ENCODE measurements at regions not wholly inside any gene's neighbourhood (a gene's known extent, or its start where the extent isn't known, plus 50 kb on each side); places are given as distances from the start of the nearest gene placed in this dataset.
A peak's percentile ranks its signal among the peaks of the same experiment; 100 is the strongest.

DNA sequence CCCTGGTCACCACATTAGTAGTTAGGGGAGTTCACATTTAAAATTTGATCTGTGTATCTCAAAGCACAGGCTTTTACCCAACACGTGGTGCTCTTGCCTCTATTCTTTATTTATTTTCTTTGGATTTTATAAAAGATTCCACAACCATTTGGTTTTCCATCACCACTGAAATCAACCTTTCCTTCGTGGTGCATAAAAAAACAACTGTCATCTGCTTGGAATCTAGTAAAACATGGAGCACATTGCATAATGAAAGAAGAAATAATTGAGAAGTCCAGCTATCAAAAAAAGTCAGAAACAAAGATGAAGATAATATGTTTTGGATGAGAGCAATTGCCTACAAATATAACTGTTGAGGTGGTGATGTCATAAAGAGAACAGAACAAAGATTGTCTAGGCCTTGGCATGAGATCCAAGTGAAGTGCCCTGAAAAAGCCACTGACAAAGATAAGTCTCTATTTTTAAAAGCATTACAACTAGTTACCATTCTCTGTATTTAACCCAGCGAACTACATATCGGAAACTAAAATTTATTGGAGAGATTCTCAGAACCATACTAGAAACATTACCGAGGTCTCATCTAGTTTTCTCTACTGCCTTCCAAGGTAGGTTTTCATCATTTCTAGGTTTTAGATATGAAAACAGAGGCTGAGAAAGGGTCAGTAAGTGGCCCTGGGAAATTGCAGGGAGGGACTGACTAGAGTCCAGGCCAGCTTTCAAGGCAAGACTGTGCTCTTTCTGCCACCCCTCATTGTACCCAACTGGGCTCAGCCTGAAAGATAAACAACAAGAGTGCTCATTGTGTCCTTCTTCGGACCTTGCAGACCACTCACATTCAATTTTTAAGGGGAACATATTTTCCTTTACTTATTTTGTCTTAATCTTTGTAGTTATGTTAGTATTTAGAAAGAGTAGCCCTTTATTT is 127.3 kb downstream of the MAD2L1 start:
- intact Hi-C loops (cut with DNase I) = no loop called here
- DNase-seq = peak in 1 of 42 donors; percentile 2

DNA sequence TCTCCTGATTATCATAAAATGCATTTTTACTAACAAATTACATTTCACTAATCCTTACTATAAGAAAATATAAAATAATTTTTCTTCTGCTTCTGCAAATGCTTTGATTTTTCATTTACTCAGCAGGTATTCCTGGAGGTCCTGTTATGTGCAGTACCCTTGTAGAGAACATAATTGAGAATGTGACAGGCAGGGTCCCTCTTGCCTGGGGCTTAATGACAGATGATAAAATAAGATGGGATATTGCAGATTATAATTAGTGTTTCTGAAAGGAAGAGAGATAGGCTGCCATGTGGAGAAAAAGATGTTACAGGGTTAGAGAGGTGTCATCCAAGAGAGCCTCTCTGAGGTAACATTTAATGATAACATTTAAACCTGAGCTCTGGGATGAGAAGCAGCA is 128.9 kb downstream of the MAD2L1 start:
- DNase-seq = no peak
- intact Hi-C loops (cut with DNase I) = no loop called here

GRCh38 chr4:119933606-119934005 is 133.0 kb downstream of the MAD2L1 start:
- intact Hi-C loops (cut with DNase I) = no loop called here
- DNase-seq = no peak

- intact Hi-C loops (cut with DNase I) = no loop called here
Observed at GRCh38 chr4:119932277-119932676, 134.4 kb downstream of the MAD2L1 start.

GRCh38 chr4:119930546-119930945 is 136.1 kb downstream of the MAD2L1 start:
- intact Hi-C loops (cut with DNase I) = no loop called here
- no peak for DNase-seq

More at GRCh38 chr4:119932277-119932676, 134.4 kb downstream of the MAD2L1 start:
- no peak for DNase-seq

DNA sequence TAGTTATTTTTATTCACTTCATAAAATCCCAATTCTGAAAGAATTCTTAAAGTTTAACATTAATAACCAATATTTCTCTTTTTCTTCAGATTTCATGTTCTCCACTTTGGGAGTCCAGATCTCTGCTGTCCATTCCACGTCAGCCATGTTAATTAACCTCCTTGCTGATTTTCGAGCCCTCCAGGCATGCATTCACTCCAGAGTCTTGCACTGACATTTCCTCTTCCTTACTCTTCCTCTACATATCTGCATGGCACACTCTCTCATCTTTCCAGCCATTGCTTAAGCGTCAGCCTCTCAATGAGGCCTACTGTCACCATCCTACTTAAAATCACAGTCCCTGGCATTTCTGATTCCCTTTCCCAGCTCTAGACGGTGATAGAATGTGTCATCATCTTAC is 144.8 kb downstream of the MAD2L1 start:
- DNase-seq = no peak
- intact Hi-C loops (cut with DNase I) = no loop called here

GRCh38 chr4:119906277-119906676 is 160.4 kb downstream of the MAD2L1 start:
- intact Hi-C loops (cut with DNase I) = no loop called here
- DNase-seq = no peak

- DNase-seq = no peak
- intact Hi-C loops (cut with DNase I) = no loop called here
Observed at GRCh38 chr4:119898211-119898610, 168.4 kb downstream of the MAD2L1 start.

DNA sequence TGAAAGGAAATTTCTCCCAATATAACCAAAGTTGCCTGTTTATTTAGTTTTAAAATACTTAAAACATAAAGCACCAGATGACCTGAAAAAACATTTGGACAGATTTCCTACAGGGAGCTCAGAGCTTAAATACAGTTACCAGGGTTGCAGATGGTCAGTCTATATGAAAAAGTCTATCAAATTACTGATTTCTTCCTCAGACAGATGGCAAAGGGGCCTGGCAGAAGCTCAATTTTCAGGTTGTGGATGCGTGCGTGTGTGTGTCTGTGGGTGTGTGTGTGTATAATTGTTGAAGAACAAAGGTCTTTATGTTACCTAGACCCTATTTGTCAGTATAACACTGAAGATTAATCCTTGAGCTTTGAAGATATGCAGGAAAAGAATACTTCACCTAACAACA is 169.4 kb downstream of the MAD2L1 start:
- no peak for DNase-seq
- intact Hi-C loops (cut with DNase I) = no loop called here

GRCh38 chr4:119894650-119895208 is 171.9 kb downstream of the MAD2L1 start:
- intact Hi-C loops (cut with DNase I) = no loop called here
- no peak for DNase-seq

DNA sequence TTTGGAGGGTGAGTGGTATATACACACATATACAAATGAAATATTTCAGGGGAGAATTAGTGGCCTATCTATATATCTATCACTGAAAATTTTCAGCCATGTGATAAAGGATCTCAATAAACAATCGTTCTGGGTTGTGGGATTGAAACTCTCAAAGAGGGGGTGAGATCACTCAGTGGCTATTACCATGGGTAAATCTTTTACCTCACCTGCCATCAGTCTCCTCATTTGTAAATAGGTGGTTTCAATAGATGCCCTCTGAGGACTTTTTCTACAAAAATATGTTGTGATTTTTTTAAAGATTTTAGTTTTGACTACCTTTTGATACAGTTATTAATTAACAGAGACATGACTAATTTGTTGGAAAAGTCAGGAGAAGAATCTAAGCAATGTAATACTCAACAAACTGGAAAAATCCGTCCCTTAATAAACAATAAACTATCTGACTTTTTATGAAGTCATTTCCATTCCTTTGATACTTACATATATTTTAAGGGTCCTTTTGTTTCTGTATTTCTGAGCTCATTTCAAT is 192.8 kb downstream of the MAD2L1 start:
- intact Hi-C loops (cut with DNase I) = no loop called here
- no peak for DNase-seq

- intact Hi-C loops (cut with DNase I) = no loop called here
Observed at GRCh38 chr4:119873132-119873531, 193.5 kb downstream of the MAD2L1 start.

GRCh38 chr4:119872371-119873016 is 194.2 kb downstream of the MAD2L1 start:
- intact Hi-C loops (cut with DNase I) = no loop called here
- no peak for DNase-seq

More at GRCh38 chr4:119873132-119873531, 193.5 kb downstream of the MAD2L1 start:
- no peak for DNase-seq

GRCh38 chr4:119870856-119871255 is 195.8 kb downstream of the MAD2L1 start:
- intact Hi-C loops (cut with DNase I) = no loop called here

DNA sequence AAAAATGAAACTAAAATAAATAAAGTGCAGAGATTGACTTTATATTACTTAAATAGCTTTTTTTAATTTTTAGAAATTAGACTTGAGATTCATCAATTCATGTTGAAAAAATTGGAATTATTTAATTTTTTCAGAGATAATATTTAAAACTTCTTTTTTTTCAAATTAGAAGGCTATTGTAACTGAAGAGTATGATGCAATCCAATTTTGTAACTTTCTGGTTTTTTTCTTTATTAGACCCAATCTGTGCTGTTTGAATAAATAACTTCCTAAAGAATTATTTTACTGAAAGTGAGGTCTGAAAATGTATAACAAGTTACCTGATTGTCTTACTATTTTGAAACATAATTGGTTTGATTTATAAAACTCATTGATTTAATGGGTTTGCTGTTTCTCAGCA is 200.9 kb downstream of the MAD2L1 start:
- intact Hi-C loops (cut with DNase I) = no loop called here
- DNase-seq = no peak

More at GRCh38 chr4:119870856-119871255, 195.8 kb downstream of the MAD2L1 start:
- no peak for DNase-seq

DNA sequence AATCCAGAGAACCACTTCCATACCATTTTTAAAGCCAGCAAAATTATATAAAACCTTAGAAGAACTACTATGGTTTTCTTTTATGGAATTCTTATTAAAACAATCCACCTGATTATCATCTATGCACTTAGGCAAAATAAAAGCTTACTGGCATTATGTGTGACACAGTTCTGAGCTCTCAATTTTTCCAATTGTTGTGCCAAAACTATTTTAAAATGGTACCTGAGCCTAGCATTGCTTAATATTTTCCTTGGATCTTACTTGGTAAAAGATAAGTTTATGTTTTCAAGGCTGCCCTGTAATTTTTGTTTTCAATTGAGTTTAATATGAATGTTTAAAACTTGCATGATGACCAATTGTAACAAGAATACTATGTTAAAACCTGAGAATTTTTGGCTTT is 201.3 kb downstream of the MAD2L1 start:
- intact Hi-C loops (cut with DNase I) = no loop called here
- DNase-seq = no peak

DNA sequence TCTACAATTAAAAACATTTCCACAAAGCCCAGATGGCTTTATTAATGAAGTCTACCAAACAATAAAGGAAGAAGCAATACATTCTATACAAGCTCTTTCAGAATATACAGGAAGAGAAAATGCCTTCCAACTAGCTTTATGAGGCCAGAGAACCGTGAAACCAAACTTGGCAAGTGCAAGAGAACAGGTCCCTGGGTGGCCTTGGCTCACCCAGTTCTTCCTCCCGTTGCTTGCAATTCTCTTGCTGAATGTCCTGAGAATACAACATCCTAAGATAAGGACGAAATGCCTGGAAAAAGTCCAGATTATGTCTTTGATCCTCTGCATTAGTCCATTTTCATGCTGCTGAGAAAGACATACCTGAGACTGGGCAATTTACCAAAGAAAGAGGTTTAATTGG is 204.9 kb downstream of the MAD2L1 start:
- DNase-seq = no peak
- intact Hi-C loops (cut with DNase I) = no loop called here

- DNase-seq = no peak
- intact Hi-C loops (cut with DNase I) = no loop called here
Observed at GRCh38 chr4:119858176-119858575, 208.5 kb downstream of the MAD2L1 start.

DNA sequence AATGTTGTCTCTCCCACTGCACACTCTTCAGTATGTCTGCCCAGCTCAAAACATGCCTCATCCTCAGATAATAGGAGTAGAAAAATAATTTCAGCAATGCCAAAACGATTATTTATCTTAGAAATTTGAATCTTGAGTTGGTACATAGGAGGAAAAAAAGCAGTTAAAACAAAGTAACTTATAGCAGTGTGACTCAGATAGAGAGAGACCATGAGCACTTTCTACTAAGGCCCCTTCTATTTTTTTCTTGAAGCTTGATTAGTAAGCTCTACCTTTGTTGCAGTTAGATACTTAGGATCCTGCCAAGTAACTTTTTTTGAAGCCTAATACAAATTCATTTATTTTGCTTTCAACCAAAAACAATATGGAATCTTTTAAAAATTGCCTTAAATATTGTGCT is 212.3 kb downstream of the MAD2L1 start:
- intact Hi-C loops (cut with DNase I) = no loop called here
- no peak for DNase-seq

- no peak for DNase-seq
- intact Hi-C loops (cut with DNase I) = no loop called here
Observed at GRCh38 chr4:119851649-119852048, 215.0 kb downstream of the MAD2L1 start.
